WI38 (cell line): ENCODE measurements at regions not wholly inside any gene's neighbourhood (a gene's known extent, or its start where the extent isn't known, plus 50 kb on each side); places are given as distances from the start of the nearest gene placed in this dataset.

Experiments used
- H3K4me3 ChIP-seq: 2 replicates; pipeline ENCODE4 v1.5.1; 2011; ENCODE audit warnings: low read depth, mild to moderate bottlenecking, control low read depth, low read length
- CTCF ChIP-seq: IDR thresholded peaks from 2 replicates; pipeline ENCODE4 v1.5.1; 2012; ENCODE audit warnings: low read depth, mild to moderate bottlenecking, control low read depth, low read length

- no peak overlapping the region for H3K4me3 ChIP-seq
- TF ChIP-seq CTCF = no peak
Observed at GRCh38 chr16:14334366-14335080, 263.4 kb downstream of the MRTFB start.

DNA sequence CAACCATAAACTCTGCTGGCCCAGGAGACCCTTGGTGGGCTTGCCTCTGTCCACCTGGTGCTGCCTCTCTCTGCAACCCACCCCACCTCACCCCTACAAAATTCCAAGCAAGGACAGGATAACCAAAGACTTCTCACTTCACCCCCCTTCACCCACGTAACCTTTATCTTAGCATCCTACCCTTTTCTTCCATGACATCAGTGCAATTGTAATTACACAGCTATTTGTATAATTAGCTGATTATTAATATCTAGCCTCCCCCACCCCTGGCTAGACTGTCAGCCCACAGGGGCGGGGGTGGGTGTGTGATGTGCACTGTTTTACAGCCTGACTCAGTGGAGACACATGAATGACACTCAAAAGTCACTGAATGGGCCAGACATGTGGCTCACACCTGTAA is 262.2 kb downstream of the MRTFB start:
- TF ChIP-seq CTCF = no peak
- no peak overlapping the region for H3K4me3 ChIP-seq

DNA sequence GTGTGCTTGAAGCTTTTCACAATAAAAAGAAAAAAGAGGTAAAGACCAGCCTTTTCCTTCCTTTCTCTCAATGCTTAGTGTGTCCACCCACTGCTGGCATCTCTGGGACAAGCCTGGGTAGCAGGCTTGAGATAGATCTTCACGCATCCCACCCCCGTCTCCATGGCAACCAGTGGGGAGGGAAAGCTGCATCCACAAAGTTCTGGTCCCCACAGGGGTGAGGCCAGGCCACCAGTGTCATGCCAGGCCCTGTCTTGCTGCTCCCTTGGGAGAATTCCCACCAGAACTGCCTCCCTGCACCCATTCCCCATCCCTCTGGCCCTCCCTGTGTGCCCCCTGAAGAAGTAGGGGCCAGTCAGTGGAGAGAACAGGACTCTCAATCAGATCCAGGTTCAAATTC is 259.9 kb downstream of the MRTFB start:
- no peak for TF ChIP-seq CTCF
- no peak overlapping the region for H3K4me3 ChIP-seq

- TF ChIP-seq CTCF = no peak
- no peak overlapping the region for H3K4me3 ChIP-seq
Observed at GRCh38 chr16:14329727-14330350, 258.7 kb downstream of the MRTFB start.

DNA sequence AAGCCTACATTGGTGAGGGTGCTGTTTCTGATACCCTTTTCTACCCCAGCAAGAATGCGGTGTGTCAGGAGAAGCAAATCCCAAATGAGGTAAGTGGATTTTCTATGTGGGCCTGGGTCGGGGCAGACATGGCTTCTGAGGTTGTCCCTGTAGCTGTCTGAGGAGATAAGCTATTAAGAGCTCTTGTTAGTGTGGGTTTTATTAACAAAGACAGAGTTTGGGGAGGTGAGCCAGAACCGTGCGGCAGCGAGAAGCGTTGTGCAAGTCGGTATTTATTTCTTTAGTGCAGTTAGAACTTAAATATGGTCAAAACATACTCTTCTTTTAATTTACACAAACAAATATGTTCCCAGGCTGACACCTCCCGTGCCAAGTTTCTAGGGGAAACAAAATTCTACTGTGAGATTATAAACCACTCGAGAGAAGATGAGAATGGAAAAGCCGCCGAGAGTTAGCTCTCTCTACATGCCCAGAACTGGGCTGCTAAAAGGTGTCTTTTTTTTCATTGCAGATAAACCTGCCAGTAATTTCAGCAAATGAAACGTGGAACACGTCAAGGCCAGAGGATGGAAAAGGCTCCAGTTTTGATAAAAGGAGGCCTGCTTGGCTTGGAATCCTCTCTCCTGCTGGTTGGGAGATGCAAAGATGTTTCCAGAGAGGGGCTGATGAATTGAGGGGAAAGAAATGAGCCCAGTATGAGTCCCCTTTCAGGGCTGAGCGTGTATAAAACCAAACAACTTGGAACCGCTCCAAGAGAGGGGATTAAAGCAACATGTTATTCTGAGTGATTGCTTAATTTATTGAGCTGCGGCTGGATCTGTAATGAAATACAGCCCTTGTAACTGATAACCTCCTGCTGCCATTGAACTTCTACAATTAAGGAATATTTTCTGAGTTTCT is 254.6 kb downstream of the MRTFB start:
- no peak for TF ChIP-seq CTCF
- H3K4me3 ChIP-seq = no peak overlapping the region

DNA sequence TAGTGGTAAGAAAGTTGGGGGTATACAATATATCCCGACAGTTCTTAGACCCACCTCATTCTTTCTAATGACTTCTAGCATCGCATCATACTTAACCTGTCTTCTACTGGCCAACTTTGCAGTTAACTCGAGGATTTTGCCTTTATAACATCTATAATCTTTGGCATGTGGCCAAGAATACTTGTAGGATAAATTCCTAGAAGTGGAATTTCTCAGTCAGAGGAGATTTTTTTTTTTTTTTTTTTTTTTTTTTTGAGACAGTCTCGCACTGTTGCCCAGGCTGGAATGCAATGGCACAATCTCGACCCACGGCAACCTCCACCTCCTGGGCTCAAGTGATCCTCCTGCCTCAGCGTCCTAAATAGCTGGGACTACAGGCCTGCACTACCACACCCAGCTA is 253.5 kb downstream of the MRTFB start:
- H3K4me3 ChIP-seq = no peak overlapping the region
- TF ChIP-seq CTCF = no peak

DNA sequence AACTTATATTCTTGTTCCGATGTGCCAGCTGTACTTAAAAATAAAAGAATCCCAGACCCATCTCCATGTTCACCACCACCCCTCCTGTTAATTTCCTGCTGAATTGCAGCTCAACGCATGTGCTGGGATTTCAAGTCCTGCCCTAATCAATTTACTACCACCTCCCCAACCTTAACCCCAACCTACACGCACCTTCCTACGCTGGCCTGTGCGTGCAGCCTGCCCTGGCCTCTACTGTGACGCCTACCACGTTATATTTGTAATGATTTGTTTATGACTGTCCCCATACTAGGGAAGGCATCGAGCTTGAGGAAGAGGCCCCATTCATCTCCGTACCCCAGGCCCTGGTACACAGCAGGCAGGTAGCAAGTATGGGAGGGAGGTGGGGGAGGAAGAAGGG is 251.1 kb downstream of the MRTFB start:
- no peak overlapping the region for H3K4me3 ChIP-seq
- TF ChIP-seq CTCF = no peak
